ENCODE measurements at regions not wholly inside any gene's neighbourhood (a gene's known extent, or its start where the extent isn't known, plus 50 kb on each side); places are given as distances from the start of the nearest gene placed in this dataset.

GRCh38 chr11:32331098-32331497, 104.2 kb downstream of the WT1 start:
- TF ChIP-seq, protein P1, sequence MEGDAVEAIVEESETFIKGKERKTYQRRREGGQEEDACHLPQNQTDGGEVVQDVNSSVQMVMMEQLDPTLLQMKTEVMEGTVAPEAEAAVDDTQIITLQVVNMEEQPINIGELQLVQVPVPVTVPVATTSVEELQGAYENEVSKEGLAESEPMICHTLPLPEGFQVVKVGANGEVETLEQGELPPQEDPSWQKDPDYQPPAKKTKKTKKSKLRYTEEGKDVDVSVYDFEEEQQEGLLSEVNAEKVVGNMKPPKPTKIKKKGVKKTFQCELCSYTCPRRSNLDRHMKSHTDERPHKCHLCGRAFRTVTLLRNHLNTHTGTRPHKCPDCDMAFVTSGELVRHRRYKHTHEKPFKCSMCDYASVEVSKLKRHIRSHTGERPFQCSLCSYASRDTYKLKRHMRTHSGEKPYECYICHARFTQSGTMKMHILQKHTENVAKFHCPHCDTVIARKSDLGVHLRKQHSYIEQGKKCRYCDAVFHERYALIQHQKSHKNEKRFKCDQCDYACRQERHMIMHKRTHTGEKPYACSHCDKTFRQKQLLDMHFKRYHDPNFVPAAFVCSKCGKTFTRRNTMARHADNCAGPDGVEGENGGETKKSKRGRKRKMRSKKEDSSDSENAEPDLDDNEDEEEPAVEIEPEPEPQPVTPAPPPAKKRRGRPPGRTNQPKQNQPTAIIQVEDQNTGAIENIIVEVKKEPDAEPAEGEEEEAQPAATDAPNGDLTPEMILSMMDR (IDR thresholded peaks at IDR 0.05), result no peak
- TF ChIP-seq POLR2A (IDR thresholded peaks at IDR 0.05), result no peak
- TF ChIP-seq EP300 (IDR thresholded peaks at IDR 0.05), result no peak

Data from tibial nerve (tissue), 4 donors.